B cell (primary cell): ENCODE measurements at regions not wholly inside any gene's neighbourhood (a gene's known extent, or its start where the extent isn't known, plus 50 kb on each side); places are given as distances from the start of the nearest gene placed in this dataset.

Experiments
- ATAC-seq: fragments of 200-7000 bp; cut with Tn5 transposase; one replicate; pipeline ENCODE4 v1.10.0; 2021; ENCODE audit warnings: low read depth, mild to moderate bottlenecking, moderate number of reproducible peaks, moderate library complexity
- CTCF ChIA-PET: fragments of 350-600 bp; sonication (Branson Sonifier 250); formaldehyde crosslinking; loops from one replicate; lab custom pipeline; 2021; ENCODE audit warnings: antibody characterized with exemption, inconsistent platforms; lab: Charles Lee
- POLR2A ChIA-PET: fragments of 350-600 bp; sonication (Branson Sonifier 250); formaldehyde crosslinking; loops from one replicate; lab custom pipeline; 2021; ENCODE audit warnings: antibody characterized with exemption; lab: Charles Lee
- DNase-seq: peaks from one replicate; pipeline ENCODE4 v3.0.0; 2013
- H2AFZ ChIP-seq: 2 replicates; pipeline ENCODE4 v1.6.1; 2012; ENCODE audit warnings: mild to moderate bottlenecking, low read depth, low read length; ENCODE audit not compliant: insufficient read depth, poor library complexity, severe bottlenecking
- H3K27ac ChIP-seq, 2 donors: 1 replicate in 1 of 2; 2 replicates in 1 of 2; pipeline ENCODE4 v1.5.1; 2012 to 2013; ENCODE audit warnings: low read length in 2 of 2, mild to moderate bottlenecking in 2 of 2, moderate library complexity in 1 of 2
- H3K27me3 ChIP-seq, 4 experiments: fragments of 200-600 bp in 1 of 4; sonication (generic) in 1 of 4; replicated peaks in 1 of 4; 1 replicate in 2 of 4; 2 replicates in 2 of 4; pipeline versions ENCODE4 v1.6.1 to v1.7.0; 2013 to 2016; ENCODE audit warnings: low read length in 3 of 4, mild to moderate bottlenecking in 2 of 4, mixed read lengths in 1 of 4, moderate library complexity in 1 of 4; ENCODE audit not compliant: insufficient read depth in 4 of 4, control insufficient read depth in 3 of 4; ENCODE audit errors: control extremely low read depth in 1 of 4
- H3K36me3 ChIP-seq, 2 experiments: replicated peaks in 1 of 2; 1 replicate in 1 of 2; 2 replicates in 1 of 2; pipeline versions ENCODE4 v1.6.1 to v1.7.1; 2013; ENCODE audit warnings: low read length in 1 of 2; ENCODE audit not compliant: insufficient read depth in 2 of 2, control insufficient read depth in 1 of 2; ENCODE audit errors: control extremely low read depth in 1 of 2, extremely low read depth in 1 of 2
- H3K4me1 ChIP-seq, 2 donors: fragments of 200-600 bp in 1 of 2; sonication (generic) in 1 of 2; 1 replicate in 1 of 2; 2 replicates in 1 of 2; pipeline versions ENCODE4 v1.5.1 to v1.6.1; 2013 to 2017; ENCODE audit warnings: low read length in 2 of 2; ENCODE audit not compliant: control insufficient read depth in 2 of 2, insufficient read depth in 2 of 2
- H3K4me2 ChIP-seq: replicated peaks from 2 replicates; pipeline ENCODE3; 2012; ENCODE audit warnings: mild to moderate bottlenecking, low read depth, low read length; ENCODE audit not compliant: poor library complexity, severe bottlenecking
- H3K4me3 ChIP-seq, 5 experiments: fragments of 200-600 bp in 1 of 5; sonication (generic) in 1 of 5; 1 replicate in 3 of 5; 2 replicates in 2 of 5; pipeline versions ENCODE4 v1.5.1 to v1.7.0; 2011 to 2016; ENCODE audit warnings: low read length in 4 of 5, mild to moderate bottlenecking in 4 of 5, low read depth in 2 of 5, control low read depth in 1 of 5, moderate library complexity in 1 of 5; ENCODE audit not compliant: insufficient read depth in 1 of 5; ENCODE audit errors: control extremely low read depth in 1 of 5, extremely low read depth in 1 of 5
- H3K79me2 ChIP-seq: fragments of 200-600 bp; sonication (generic); one replicate; pipeline ENCODE4 v1.6.0; 2016; ENCODE audit warnings: low read length; ENCODE audit not compliant: control insufficient read depth, insufficient read depth
- H3K9ac ChIP-seq: fragments of 200-600 bp; sonication (generic); 2 replicates; pipeline ENCODE4 v1.6.1; 2017; ENCODE audit warnings: mild to moderate bottlenecking, low read length, moderate library complexity
- H3K9me3 ChIP-seq, 3 donors: one replicate each; pipeline versions ENCODE4 v1.6.1 to v1.7.1; 2013; ENCODE audit warnings: low read length in 2 of 3; ENCODE audit not compliant: control insufficient read depth in 2 of 3, insufficient read depth in 1 of 3; ENCODE audit errors: control extremely low read depth in 1 of 3
- H4K20me1 ChIP-seq: 2 replicates; pipeline ENCODE4 v1.6.0; 2012; ENCODE audit warnings: mild to moderate bottlenecking, low read length; ENCODE audit not compliant: insufficient read depth, control insufficient read depth, poor library complexity, severe bottlenecking
- H3K27ac Mint-ChIP-seq: one replicate; pipeline ENCODE4 v1.8.0; 2021; ENCODE audit warnings: mixed read lengths
- H3K27me3 Mint-ChIP-seq: one replicate; pipeline ENCODE4 v1.8.0; 2021; ENCODE audit warnings: mixed read lengths
- H3K4me1 Mint-ChIP-seq: one replicate; pipeline ENCODE4 v1.8.0; 2021; ENCODE audit warnings: mixed read lengths
- H3K4me3 Mint-ChIP-seq: one replicate; pipeline ENCODE4 v1.8.0; 2021; ENCODE audit warnings: mixed read lengths
- H3K9me3 Mint-ChIP-seq: one replicate; pipeline ENCODE4 v1.8.0; 2022; ENCODE audit warnings: mixed read lengths; ENCODE audit not compliant: insufficient read depth
- CTCF ChIP-seq: fragments of 200-600 bp; IDR thresholded peaks from one replicate; pipeline ENCODE4 v1.8.0; 2022; ENCODE audit warnings: antibody characterized with exemption, mild to moderate bottlenecking
- EZH2 ChIP-seq: IDR thresholded peaks from 2 replicates; pipeline ENCODE4 v1.6.1; 2012; ENCODE audit warnings: borderline replicate concordance, low read depth, mild to moderate bottlenecking, moderate library complexity, low read length; ENCODE audit not compliant: insufficient read depth, poor library complexity, severe bottlenecking
- WGBS: methylation state at CpG from one replicate; pipeline ENCODE4 v1.1.5; 2013; ENCODE audit warnings: missing lambda C conversion rate; ENCODE audit not compliant: insufficient coverage; 5-methylcytosine and 5-hydroxymethylcytosine counted together
- intact Hi-C: fragments of 100-400 bp; cut with micrococcal nuclease; formaldehyde crosslinking; loops from one replicate; pipeline ENCODE4 v1.10.0; 2022

GRCh38 chr1:38746941-38747600 lies 112.5 kb downstream of the RRAGC start:
- no peaks in the 10 kb centered on the region for H3K27me3 ChIP-seq
- no peak overlapping the region for H3K27ac ChIP-seq
- 69% methylated on average over 8 of the region's 16 CpGs for WGBS
- no peaks in the 10 kb centered on the region for H3K4me1 ChIP-seq
- ATAC-seq (no peak), DNase-seq (no peak)
- Mint-ChIP-seq H3K9me3 (no peaks in the 10 kb centered on the region), H3K4me3 (no peak overlapping the region), H3K27ac (no peak overlapping the region), H3K27me3 (peaks cover 31% of the 10 kb centered on the region), H3K4me1 (no peaks in the 10 kb centered on the region)
- ChIA-PET POLR2A (no interaction called here), CTCF (no interaction called here)
- H3K36me3 ChIP-seq: no peaks in the 10 kb centered on the region
- H3K4me3 ChIP-seq: no peak overlapping the region
- H3K9me3 ChIP-seq: no peaks in the 10 kb centered on the region
- intact Hi-C loops: no loop called here
- no peaks in the 10 kb centered on the region for H4K20me1 ChIP-seq
- H3K9ac ChIP-seq: no peak overlapping the region
- no peaks in the 10 kb centered on the region for H3K79me2 ChIP-seq
- no peak overlapping the region for H3K4me2 ChIP-seq
- no peak overlapping the region for H2AFZ ChIP-seq
- no peak for TF ChIP-seq CTCF

- TF ChIP-seq EZH2 (no peak), CTCF (no peak)
- H3K9ac ChIP-seq: no peak overlapping the region
- H3K27me3 Mint-ChIP-seq: peaks cover 25% of the 10 kb centered on the region
- H3K9me3 Mint-ChIP-seq: no peaks in the 10 kb centered on the region
- intact Hi-C loops: no loop called here
- H3K36me3 ChIP-seq: no peaks in the 10 kb centered on the region
- ChIA-PET CTCF (no interaction called here), POLR2A (no interaction called here)
- no peak overlapping the region for H3K27ac Mint-ChIP-seq
- H3K4me2 ChIP-seq: no peak overlapping the region
- H3K4me1 Mint-ChIP-seq: no peaks in the 10 kb centered on the region
- H3K27me3 ChIP-seq: no peaks in the 10 kb centered on the region
- H2AFZ ChIP-seq: no peak overlapping the region
- H3K4me3 Mint-ChIP-seq: no peak overlapping the region
- WGBS: 83% methylated on average over 3 of the region's 6 CpGs
- no peak overlapping the region for H3K27ac ChIP-seq
- DNase-seq (no peak), ATAC-seq (no peak)
- H3K79me2 ChIP-seq: no peaks in the 10 kb centered on the region
- H4K20me1 ChIP-seq: no peaks in the 10 kb centered on the region
- no peaks in the 10 kb centered on the region for H3K9me3 ChIP-seq
- H3K4me1 ChIP-seq: no peaks in the 10 kb centered on the region
- no peak overlapping the region for H3K4me3 ChIP-seq
These were observed 113.1 kb downstream of the RRAGC start for GRCh38 chr1:38746402-38746935.
